ENCODE measurements at regions not wholly inside any gene's neighbourhood (a gene's known extent, or its start where the extent isn't known, plus 50 kb on each side); places are given as distances from the start of the nearest gene placed in this dataset.

DNA sequence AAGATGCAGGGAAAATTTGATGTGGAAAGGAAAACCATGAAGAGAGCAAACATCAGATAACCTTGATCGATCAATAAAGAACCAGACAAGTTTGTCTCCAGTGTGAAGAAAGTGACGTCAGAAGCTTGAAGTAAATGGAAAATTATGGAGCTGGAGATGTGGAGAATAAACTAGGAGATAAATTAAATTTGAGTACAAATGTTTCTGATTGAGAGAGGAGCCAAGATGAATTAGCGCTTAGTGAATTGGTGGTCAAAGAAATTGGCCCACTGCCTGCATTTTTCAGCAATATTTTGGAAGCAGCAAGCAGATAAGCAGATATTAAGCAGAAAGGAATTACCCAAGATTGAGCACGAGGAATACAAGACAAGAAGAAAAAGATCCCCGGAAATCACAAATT is 567.3 kb upstream of the ZNF385D start (continued):
- TF ChIP-seq, protein P1, sequence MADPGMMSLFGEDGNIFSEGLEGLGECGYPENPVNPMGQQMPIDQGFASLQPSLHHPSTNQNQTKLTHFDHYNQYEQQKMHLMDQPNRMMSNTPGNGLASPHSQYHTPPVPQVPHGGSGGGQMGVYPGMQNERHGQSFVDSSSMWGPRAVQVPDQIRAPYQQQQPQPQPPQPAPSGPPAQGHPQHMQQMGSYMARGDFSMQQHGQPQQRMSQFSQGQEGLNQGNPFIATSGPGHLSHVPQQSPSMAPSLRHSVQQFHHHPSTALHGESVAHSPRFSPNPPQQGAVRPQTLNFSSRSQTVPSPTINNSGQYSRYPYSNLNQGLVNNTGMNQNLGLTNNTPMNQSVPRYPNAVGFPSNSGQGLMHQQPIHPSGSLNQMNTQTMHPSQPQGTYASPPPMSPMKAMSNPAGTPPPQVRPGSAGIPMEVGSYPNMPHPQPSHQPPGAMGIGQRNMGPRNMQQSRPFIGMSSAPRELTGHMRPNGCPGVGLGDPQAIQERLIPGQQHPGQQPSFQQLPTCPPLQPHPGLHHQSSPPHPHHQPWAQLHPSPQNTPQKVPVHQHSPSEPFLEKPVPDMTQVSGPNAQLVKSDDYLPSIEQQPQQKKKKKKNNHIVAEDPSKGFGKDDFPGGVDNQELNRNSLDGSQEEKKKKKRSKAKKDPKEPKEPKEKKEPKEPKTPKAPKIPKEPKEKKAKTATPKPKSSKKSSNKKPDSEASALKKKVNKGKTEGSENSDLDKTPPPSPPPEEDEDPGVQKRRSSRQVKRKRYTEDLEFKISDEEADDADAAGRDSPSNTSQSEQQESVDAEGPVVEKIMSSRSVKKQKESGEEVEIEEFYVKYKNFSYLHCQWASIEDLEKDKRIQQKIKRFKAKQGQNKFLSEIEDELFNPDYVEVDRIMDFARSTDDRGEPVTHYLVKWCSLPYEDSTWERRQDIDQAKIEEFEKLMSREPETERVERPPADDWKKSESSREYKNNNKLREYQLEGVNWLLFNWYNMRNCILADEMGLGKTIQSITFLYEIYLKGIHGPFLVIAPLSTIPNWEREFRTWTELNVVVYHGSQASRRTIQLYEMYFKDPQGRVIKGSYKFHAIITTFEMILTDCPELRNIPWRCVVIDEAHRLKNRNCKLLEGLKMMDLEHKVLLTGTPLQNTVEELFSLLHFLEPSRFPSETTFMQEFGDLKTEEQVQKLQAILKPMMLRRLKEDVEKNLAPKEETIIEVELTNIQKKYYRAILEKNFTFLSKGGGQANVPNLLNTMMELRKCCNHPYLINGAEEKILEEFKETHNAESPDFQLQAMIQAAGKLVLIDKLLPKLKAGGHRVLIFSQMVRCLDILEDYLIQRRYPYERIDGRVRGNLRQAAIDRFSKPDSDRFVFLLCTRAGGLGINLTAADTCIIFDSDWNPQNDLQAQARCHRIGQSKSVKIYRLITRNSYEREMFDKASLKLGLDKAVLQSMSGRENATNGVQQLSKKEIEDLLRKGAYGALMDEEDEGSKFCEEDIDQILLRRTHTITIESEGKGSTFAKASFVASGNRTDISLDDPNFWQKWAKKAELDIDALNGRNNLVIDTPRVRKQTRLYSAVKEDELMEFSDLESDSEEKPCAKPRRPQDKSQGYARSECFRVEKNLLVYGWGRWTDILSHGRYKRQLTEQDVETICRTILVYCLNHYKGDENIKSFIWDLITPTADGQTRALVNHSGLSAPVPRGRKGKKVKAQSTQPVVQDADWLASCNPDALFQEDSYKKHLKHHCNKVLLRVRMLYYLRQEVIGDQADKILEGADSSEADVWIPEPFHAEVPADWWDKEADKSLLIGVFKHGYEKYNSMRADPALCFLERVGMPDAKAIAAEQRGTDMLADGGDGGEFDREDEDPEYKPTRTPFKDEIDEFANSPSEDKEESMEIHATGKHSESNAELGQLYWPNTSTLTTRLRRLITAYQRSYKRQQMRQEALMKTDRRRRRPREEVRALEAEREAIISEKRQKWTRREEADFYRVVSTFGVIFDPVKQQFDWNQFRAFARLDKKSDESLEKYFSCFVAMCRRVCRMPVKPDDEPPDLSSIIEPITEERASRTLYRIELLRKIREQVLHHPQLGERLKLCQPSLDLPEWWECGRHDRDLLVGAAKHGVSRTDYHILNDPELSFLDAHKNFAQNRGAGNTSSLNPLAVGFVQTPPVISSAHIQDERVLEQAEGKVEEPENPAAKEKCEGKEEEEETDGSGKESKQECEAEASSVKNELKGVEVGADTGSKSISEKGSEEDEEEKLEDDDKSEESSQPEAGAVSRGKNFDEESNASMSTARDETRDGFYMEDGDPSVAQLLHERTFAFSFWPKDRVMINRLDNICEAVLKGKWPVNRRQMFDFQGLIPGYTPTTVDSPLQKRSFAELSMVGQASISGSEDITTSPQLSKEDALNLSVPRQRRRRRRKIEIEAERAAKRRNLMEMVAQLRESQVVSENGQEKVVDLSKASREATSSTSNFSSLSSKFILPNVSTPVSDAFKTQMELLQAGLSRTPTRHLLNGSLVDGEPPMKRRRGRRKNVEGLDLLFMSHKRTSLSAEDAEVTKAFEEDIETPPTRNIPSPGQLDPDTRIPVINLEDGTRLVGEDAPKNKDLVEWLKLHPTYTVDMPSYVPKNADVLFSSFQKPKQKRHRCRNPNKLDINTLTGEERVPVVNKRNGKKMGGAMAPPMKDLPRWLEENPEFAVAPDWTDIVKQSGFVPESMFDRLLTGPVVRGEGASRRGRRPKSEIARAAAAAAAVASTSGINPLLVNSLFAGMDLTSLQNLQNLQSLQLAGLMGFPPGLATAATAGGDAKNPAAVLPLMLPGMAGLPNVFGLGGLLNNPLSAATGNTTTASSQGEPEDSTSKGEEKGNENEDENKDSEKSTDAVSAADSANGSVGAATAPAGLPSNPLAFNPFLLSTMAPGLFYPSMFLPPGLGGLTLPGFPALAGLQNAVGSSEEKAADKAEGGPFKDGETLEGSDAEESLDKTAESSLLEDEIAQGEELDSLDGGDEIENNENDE (IDR thresholded peaks at IDR 0.05; ENCODE audit: insufficient replicate concordance, low read length): no peak
- TF ChIP-seq SIRT6 (IDR thresholded peaks at IDR 0.05; ENCODE audit: low read length) (no peak), HDAC2 (IDR thresholded peaks at IDR 0.05; ENCODE audit: borderline replicate concordance in 1 of 2, low read depth in 2 of 2, low read length in 2 of 2) (no peak), CHD2 (IDR thresholded peaks at IDR 0.05; ENCODE audit: low read length) (no peak), RBBP5 (IDR thresholded peaks at IDR 0.05; ENCODE audit: borderline replicate concordance, low read depth, low read length) (no peak), MAFK (IDR thresholded peaks at IDR 0.05; ENCODE audit: low read depth, low read length) (no peak), CBX5 (IDR thresholded peaks at IDR 0.05; ENCODE audit: low read depth, low read length) (no peak), TAF1 (IDR thresholded peaks at IDR 0.05; ENCODE audit: low read depth, low read length) (no peak), GABPA (IDR thresholded peaks at IDR 0.05; ENCODE audit: borderline replicate concordance, insufficient read depth, low read length) (no peak), EP300 (IDR thresholded peaks at IDR 0.05; ENCODE audit: borderline replicate concordance in 1 of 2, low read depth in 2 of 2, low read length in 2 of 2) (no peak), KDM4A (IDR thresholded peaks at IDR 0.05; ENCODE audit: low read depth, low read length, severe bottlenecking) (no peak), GTF2F1 (IDR thresholded peaks at IDR 0.05; ENCODE audit: borderline replicate concordance, low read depth, low read length) (no peak)

All from H1 (cell line).